GM21576 (cell line): ENCODE measurements at regions not wholly inside any gene's neighbourhood (a gene's known extent, or its start where the extent isn't known, plus 50 kb on each side); places are given as distances from the start of the nearest gene placed in this dataset.

Experiments
- ATAC-seq: cut with Tn5 transposase; IDR thresholded peaks from one replicate; pipeline ENCODE4 v1.9.1; 2021; ENCODE audit warnings: mild to moderate bottlenecking, moderate library complexity; ENCODE audit not compliant: unreplicated experiment

- no peak for ATAC-seq
Measured at GRCh38 chr20:10951216-10951615, 277.4 kb upstream of the JAG1 start.

- no peak for ATAC-seq
Measured at GRCh38 chr20:10951904-10952303, 278.1 kb upstream of the JAG1 start.

- no peak for ATAC-seq
Measured at GRCh38 chr20:10953437-10953836, 279.6 kb upstream of the JAG1 start.

GRCh38 chr20:10954137-10954840 lies 280.5 kb upstream of the JAG1 start:
- ATAC-seq: no peak

- ATAC-seq: no peak
Measured at GRCh38 chr20:10954908-10955580, 281.2 kb upstream of the JAG1 start.

- no peak for ATAC-seq
Measured at GRCh38 chr20:10958279-10958678, 284.5 kb upstream of the JAG1 start.

- ATAC-seq: no peak
Measured at GRCh38 chr20:10960416-10960815, 286.6 kb upstream of the JAG1 start.

GRCh38 chr20:10961651-10962288 lies 288.0 kb upstream of the JAG1 start:
- ATAC-seq: no peak

- ATAC-seq: no peak
Measured at GRCh38 chr20:10962937-10963336, 289.1 kb upstream of the JAG1 start.

GRCh38 chr20:10963717-10964266 lies 290.0 kb upstream of the JAG1 start:
- ATAC-seq: no peak

GRCh38 chr20:10965936-10966470 lies 292.2 kb upstream of the JAG1 start:
- no peak for ATAC-seq

GRCh38 chr20:10970109-10970508 lies 296.3 kb upstream of the JAG1 start:
- no peak for ATAC-seq

- no peak for ATAC-seq
Measured at GRCh38 chr20:10971096-10971495, 297.3 kb upstream of the JAG1 start.

GRCh38 chr20:10972219-10972860 lies 298.5 kb upstream of the JAG1 start:
- no peak for ATAC-seq

GRCh38 chr20:10976051-10976450 lies 302.3 kb upstream of the JAG1 start:
- ATAC-seq: no peak

- ATAC-seq: no peak
Measured at GRCh38 chr20:10978019-10978702, 304.4 kb upstream of the JAG1 start.

GRCh38 chr20:10978713-10979112 lies 304.9 kb upstream of the JAG1 start:
- no peak for ATAC-seq

- ATAC-seq: no peak
Measured at GRCh38 chr20:10982692-10983091, 308.9 kb upstream of the JAG1 start.

GRCh38 chr20:10984294-10984693 lies 310.5 kb upstream of the JAG1 start:
- no peak for ATAC-seq

- no peak for ATAC-seq
Measured at GRCh38 chr20:10984913-10985312, 311.1 kb upstream of the JAG1 start.

- no peak for ATAC-seq
Measured at GRCh38 chr20:10985536-10985935, 311.7 kb upstream of the JAG1 start.
